Endothelial cell of umbilical vein (primary cell): ENCODE measurements at regions not wholly inside any gene's neighbourhood (a gene's known extent, or its start where the extent isn't known, plus 50 kb on each side); places are given as distances from the start of the nearest gene placed in this dataset.

Source experiments
- POLR2A ChIP-seq: IDR thresholded peaks from 2 replicates; pipeline ENCODE4 v1.6.1; 2012; ENCODE audit warnings: low read depth, mild to moderate bottlenecking, control low read depth, low read length
- POLR2AphosphoS5 ChIP-seq: IDR thresholded peaks from 2 replicates; pipeline ENCODE4 v1.6.1; 2012; ENCODE audit warnings: low read depth, mild to moderate bottlenecking, control low read depth, low read length, moderate library complexity; ENCODE audit not compliant: insufficient read depth

DNA sequence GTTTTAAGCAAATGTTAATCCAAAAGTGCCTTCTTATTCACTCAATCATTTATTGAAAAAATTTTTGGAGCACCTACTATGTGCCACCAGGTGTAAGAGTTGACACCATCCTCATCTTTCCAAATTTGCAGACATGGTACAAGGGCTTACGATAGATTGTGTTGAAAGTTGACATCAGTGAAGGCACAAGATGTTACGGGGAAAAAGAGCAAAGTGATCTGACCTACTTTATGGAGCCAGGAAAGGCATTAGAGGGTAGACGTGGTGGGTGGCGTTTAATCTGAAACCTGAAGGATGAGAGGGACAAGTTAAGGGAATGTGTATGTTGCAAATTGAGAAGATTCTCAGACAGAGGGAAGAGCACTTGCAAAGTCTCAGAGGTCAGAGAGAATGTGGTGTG is 167.8 kb upstream of the HAND2 start:
- no peak for TF ChIP-seq POLR2A
- no peak for TF ChIP-seq POLR2AphosphoS5
